SHP77 treated with DMSO at 0.1 percent for 48 hours (cell line): ENCODE measurements at regions not wholly inside any gene's neighbourhood (a gene's known extent, or its start where the extent isn't known, plus 50 kb on each side); places are given as distances from the start of the nearest gene placed in this dataset.
A peak's percentile ranks its signal among the peaks of the same experiment; 100 is the strongest.

Experiments
- DNase-seq: peaks from one replicate; lab custom pipeline; 2025; lab: John Stamatoyannopoulos, UW

GRCh38 chr4:107156443-107156842 is 120.3 kb upstream of the DKK2 start:
- DNase-seq: no peak

GRCh38 chr4:107155366-107155765 is 119.3 kb upstream of the DKK2 start:
- no peak for DNase-seq

- DNase-seq: no peak
Observed at GRCh38 chr4:107153956-107154355, 117.8 kb upstream of the DKK2 start.

GRCh38 chr4:107153228-107153627 is 117.1 kb upstream of the DKK2 start:
- DNase-seq: no peak

GRCh38 chr4:107151173-107151572 is 115.1 kb upstream of the DKK2 start:
- DNase-seq: no peak

GRCh38 chr4:107148904-107149303 is 112.8 kb upstream of the DKK2 start:
- peak; percentile 74 for DNase-seq

- DNase-seq: peak; percentile 58
Observed at GRCh38 chr4:107147873-107148272, 111.8 kb upstream of the DKK2 start.

- no peak for DNase-seq
Observed at GRCh38 chr4:107138433-107138832, 102.3 kb upstream of the DKK2 start.

GRCh38 chr4:107133965-107134653 is 98.0 kb upstream of the DKK2 start:
- no peak for DNase-seq

- no peak for DNase-seq
Observed at GRCh38 chr4:107131295-107131694, 95.2 kb upstream of the DKK2 start.

GRCh38 chr4:107130157-107130556 is 94.0 kb upstream of the DKK2 start:
- no peak for DNase-seq

- DNase-seq: no peak
Observed at GRCh38 chr4:107129611-107130010, 93.5 kb upstream of the DKK2 start.

- DNase-seq: no peak
Observed at GRCh38 chr4:107129076-107129475, 93.0 kb upstream of the DKK2 start.

GRCh38 chr4:107128116-107128515 is 92.0 kb upstream of the DKK2 start:
- DNase-seq: no peak

GRCh38 chr4:107125496-107125895 is 89.4 kb upstream of the DKK2 start:
- no peak for DNase-seq

- DNase-seq: no peak
Observed at GRCh38 chr4:107122736-107123135, 86.6 kb upstream of the DKK2 start.

GRCh38 chr4:107120661-107121060 is 84.5 kb upstream of the DKK2 start:
- DNase-seq: no peak

GRCh38 chr4:107117726-107118125 is 81.6 kb upstream of the DKK2 start:
- DNase-seq: no peak

GRCh38 chr4:107115185-107115847 is 79.2 kb upstream of the DKK2 start:
- DNase-seq: no peak

- DNase-seq: no peak
Observed at GRCh38 chr4:107114059-107114458, 77.9 kb upstream of the DKK2 start.

- no peak for DNase-seq
Observed at GRCh38 chr4:107098401-107098800, 62.3 kb upstream of the DKK2 start.

- no peak for DNase-seq
Observed at GRCh38 chr4:107094976-107095375, 58.9 kb upstream of the DKK2 start.

- no peak for DNase-seq
Observed at GRCh38 chr4:107094332-107094731, 58.2 kb upstream of the DKK2 start.
